IPS-NIHi11 (cell line): ENCODE measurements at regions not wholly inside any gene's neighbourhood (a gene's known extent, or its start where the extent isn't known, plus 50 kb on each side); places are given as distances from the start of the nearest gene placed in this dataset.

Experiments used
- DNase-seq: peaks from one replicate; pipeline ENCODE4 v3.0.0; 2012; ENCODE audit warnings: mixed read lengths, low spot score

- no peak for DNase-seq
Measured at GRCh38 chr4:141783770-141784169, 147.4 kb downstream of the IL15 start.

- no peak for DNase-seq
Measured at GRCh38 chr4:141786946-141787345, 150.6 kb downstream of the IL15 start.

- DNase-seq = no peak
Measured at GRCh38 chr4:141788169-141788915, 152.0 kb downstream of the IL15 start.

- no peak for DNase-seq
Measured at GRCh38 chr4:141789716-141790115, 153.3 kb downstream of the IL15 start.

- no peak for DNase-seq
Measured at GRCh38 chr4:141792164-141792563, 155.8 kb downstream of the IL15 start.

GRCh38 chr4:141797966-141798365 lies 161.6 kb downstream of the IL15 start:
- DNase-seq = no peak

GRCh38 chr4:141801558-141801957 lies 165.2 kb downstream of the IL15 start:
- DNase-seq = no peak

- peak; percentile 14 for DNase-seq
Measured at GRCh38 chr4:141802333-141802732, 165.9 kb downstream of the IL15 start.

GRCh38 chr4:141804836-141805235 lies 168.5 kb downstream of the IL15 start:
- no peak for DNase-seq

GRCh38 chr4:141807103-141807891 lies 170.9 kb downstream of the IL15 start:
- DNase-seq = no peak

- DNase-seq = no peak
Measured at GRCh38 chr4:141810038-141810711, 173.8 kb downstream of the IL15 start.

- no peak for DNase-seq
Measured at GRCh38 chr4:141810712-141811375, 174.5 kb downstream of the IL15 start.

- no peak for DNase-seq
Measured at GRCh38 chr4:141812158-141812557, 175.8 kb downstream of the IL15 start.

GRCh38 chr4:141814499-141814898 lies 178.1 kb downstream of the IL15 start:
- DNase-seq = peak; percentile 14

GRCh38 chr4:141815646-141816045 lies 179.3 kb downstream of the IL15 start:
- DNase-seq = no peak

GRCh38 chr4:141826260-141826659 lies 189.9 kb downstream of the IL15 start:
- no peak for DNase-seq

GRCh38 chr4:141833209-141833608 lies 196.8 kb downstream of the IL15 start:
- no peak for DNase-seq

GRCh38 chr4:141840299-141840986 lies 204.1 kb downstream of the IL15 start:
- no peak for DNase-seq

- no peak for DNase-seq
Measured at GRCh38 chr4:141843136-141843535, 206.8 kb downstream of the IL15 start.

- DNase-seq = no peak
Measured at GRCh38 chr4:141845901-141846300, 209.5 kb downstream of the IL15 start.

- DNase-seq = no peak
Measured at GRCh38 chr4:141849367-141849766, 213.0 kb downstream of the IL15 start.

- DNase-seq = no peak
Measured at GRCh38 chr4:141849778-141850177, 213.4 kb downstream of the IL15 start.
